SK-N-SH treated with all-trans-retinoic acid at 6 μM for 48 hours (cell line): ENCODE measurements at regions not wholly inside any gene's neighbourhood (a gene's known extent, or its start where the extent isn't known, plus 50 kb on each side); places are given as distances from the start of the nearest gene placed in this dataset.
"Not testable (repeated sequence)": the region's sequence is repeated elsewhere in the genome, so short reads cannot be mapped to it uniquely, and the experiment has no call there.

ENCODE experiments used
- ATAC-seq: fragments of 200-7000 bp; cut with Tn5 transposase; 3 replicates; pipeline ENCODE4 v1.9.1; 2020; ENCODE audit warnings: mild to moderate bottlenecking, moderate library complexity
- ARNTL ChIP-seq: fragments of 450-650 bp; formaldehyde crosslinking; IDR thresholded peaks from 2 replicates; pipeline ENCODE4 v1.5.0; 2020; ENCODE audit warnings: low read depth, mild to moderate bottlenecking, moderate library complexity, borderline replicate concordance
- BACH2 ChIP-seq: fragments of 250-450 bp; sonication (Bioruptor Pico); IDR thresholded peaks from 2 replicates; pipeline ENCODE4 v1.9.0; 2021; ENCODE audit warnings: mild to moderate bottlenecking, borderline replicate concordance
- CSDC2 ChIP-seq: fragments of 250-450 bp; sonication (Bioruptor Pico); IDR thresholded peaks from 2 replicates; pipeline ENCODE4 v1.5.0; 2020; ENCODE audit warnings: mild to moderate bottlenecking, moderate library complexity
- ESRRG ChIP-seq: fragments of 250-450 bp; sonication (Bioruptor Pico); IDR thresholded peaks from 2 replicates; pipeline ENCODE4 v1.6.1; 2021; ENCODE audit warnings: mild to moderate bottlenecking
- GLIS3 ChIP-seq: fragments of 250-450 bp; sonication (Bioruptor Pico); IDR thresholded peaks from 2 replicates; pipeline ENCODE4 v1.5.0; 2020; ENCODE audit warnings: mild to moderate bottlenecking, moderate library complexity
- OSR1 ChIP-seq: fragments of 250-450 bp; sonication (Bioruptor Pico); IDR thresholded peaks from 2 replicates; pipeline ENCODE4 v1.8.0; 2022; ENCODE audit warnings: moderate library complexity, mild to moderate bottlenecking, inconsistent platforms
- PPARA ChIP-seq: fragments of 250-450 bp; sonication (Bioruptor Pico); IDR thresholded peaks from 2 replicates; pipeline ENCODE4 v1.5.0; 2020; ENCODE audit warnings: mild to moderate bottlenecking, borderline replicate concordance
- RARB ChIP-seq: fragments of 250-450 bp; sonication (Bioruptor Pico); IDR thresholded peaks from 2 replicates; pipeline ENCODE4 v1.8.0; 2021; ENCODE audit warnings: mild to moderate bottlenecking, moderate library complexity
- SNAI2 ChIP-seq: fragments of 250-450 bp; sonication (Bioruptor Pico); IDR thresholded peaks from 2 replicates; pipeline ENCODE4 v1.5.0; 2020; ENCODE audit warnings: mild to moderate bottlenecking, moderate library complexity
- TCF4 ChIP-seq: fragments of 250-450 bp; sonication (Bioruptor Pico); IDR thresholded peaks from 2 replicates; pipeline ENCODE4 v1.8.0; 2021; ENCODE audit warnings: mild to moderate bottlenecking, moderate library complexity, borderline replicate concordance
- TOX ChIP-seq: fragments of 250-450 bp; sonication (Bioruptor Pico); IDR thresholded peaks from 2 replicates; pipeline ENCODE4 v1.8.0; 2021; ENCODE audit warnings: mild to moderate bottlenecking, moderate library complexity, borderline replicate concordance
- ZFP3 ChIP-seq: fragments of 250-450 bp; sonication (Bioruptor Pico); IDR thresholded peaks from 2 replicates; pipeline ENCODE4 v1.5.0; 2020; ENCODE audit warnings: mild to moderate bottlenecking, moderate library complexity
- ZFP30 ChIP-seq: fragments of 450-650 bp; formaldehyde crosslinking; IDR thresholded peaks from 2 replicates; pipeline ENCODE4 v1.5.0; 2022; ENCODE audit warnings: mild to moderate bottlenecking, moderate library complexity
- ZNF565 ChIP-seq: fragments of 450-650 bp; formaldehyde crosslinking; conservative IDR thresholded peaks from 2 replicates; pipeline ENCODE4 v1.5.0; 2020; ENCODE audit warnings: low read depth, mild to moderate bottlenecking, moderate library complexity
- ZNF70 ChIP-seq: fragments of 450-650 bp; formaldehyde crosslinking; IDR thresholded peaks from 2 replicates; pipeline ENCODE4 v1.5.0; 2020; ENCODE audit warnings: mild to moderate bottlenecking, moderate library complexity
- ZNF8 ChIP-seq: fragments of 450-650 bp; formaldehyde crosslinking; IDR thresholded peaks from 2 replicates; pipeline ENCODE4 v1.5.0; 2020; ENCODE audit warnings: mild to moderate bottlenecking, moderate library complexity
- TF ChIP-seq, protein P1 (sequence below): fragments of 250-450 bp; sonication (Bioruptor Pico); IDR thresholded peaks from 2 replicates; pipeline ENCODE4 v1.8.0; 2021; ENCODE audit warnings: low read depth, mild to moderate bottlenecking, moderate library complexity, borderline replicate concordance
- TF ChIP-seq, protein P2 (sequence below): fragments of 250-450 bp; sonication (Bioruptor Pico); IDR thresholded peaks from 2 replicates; pipeline ENCODE4 v1.5.0; 2020; ENCODE audit warnings: mild to moderate bottlenecking, moderate library complexity
- TF ChIP-seq, protein P3 (sequence below): fragments of 250-450 bp; sonication (Bioruptor Pico); IDR thresholded peaks from 2 replicates; pipeline ENCODE4 v1.5.1; 2021; ENCODE audit warnings: mild to moderate bottlenecking, moderate library complexity
- TF ChIP-seq, protein P4 (sequence below): fragments of 250-450 bp; sonication (Bioruptor Pico); IDR thresholded peaks from 2 replicates; pipeline ENCODE4 v1.8.0; 2020; ENCODE audit warnings: mild to moderate bottlenecking, moderate library complexity, borderline replicate concordance

DNA sequence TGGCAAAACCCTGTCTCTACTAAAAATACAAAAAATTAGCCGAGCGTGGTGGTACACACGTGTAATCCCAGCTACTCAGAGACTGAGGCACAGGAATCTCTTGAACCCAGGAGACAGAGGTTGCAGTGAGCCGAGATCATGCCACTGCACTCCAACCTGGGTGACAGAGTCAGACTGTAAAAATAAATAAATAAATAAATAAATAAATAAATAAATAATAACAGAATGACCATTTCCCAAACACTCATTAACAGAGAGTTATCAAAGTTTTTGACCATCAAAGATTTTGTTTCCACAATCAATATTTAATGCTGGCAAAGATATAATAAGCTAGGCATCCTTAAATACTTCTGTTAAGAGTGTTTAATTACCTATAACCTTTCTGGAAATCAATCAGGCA, 299.4 kb downstream of the KCTD12 start:
- ATAC-seq = no peak
- TF ChIP-seq ESRRG (no peak), SNAI2 (no peak), GLIS3 (CRISPR knock-in tag) (no peak), ARNTL (CRISPR knock-in tag) (no peak), ZNF8 (no peak), TOX (CRISPR knock-in tag) (no peak), RARB (CRISPR knock-in tag) (no peak), OSR1 (CRISPR knock-in tag) (no peak), TCF4 (CRISPR knock-in tag) (no peak), ZNF565 (CRISPR knock-in tag) (no peak)
- TF ChIP-seq, protein P1, sequence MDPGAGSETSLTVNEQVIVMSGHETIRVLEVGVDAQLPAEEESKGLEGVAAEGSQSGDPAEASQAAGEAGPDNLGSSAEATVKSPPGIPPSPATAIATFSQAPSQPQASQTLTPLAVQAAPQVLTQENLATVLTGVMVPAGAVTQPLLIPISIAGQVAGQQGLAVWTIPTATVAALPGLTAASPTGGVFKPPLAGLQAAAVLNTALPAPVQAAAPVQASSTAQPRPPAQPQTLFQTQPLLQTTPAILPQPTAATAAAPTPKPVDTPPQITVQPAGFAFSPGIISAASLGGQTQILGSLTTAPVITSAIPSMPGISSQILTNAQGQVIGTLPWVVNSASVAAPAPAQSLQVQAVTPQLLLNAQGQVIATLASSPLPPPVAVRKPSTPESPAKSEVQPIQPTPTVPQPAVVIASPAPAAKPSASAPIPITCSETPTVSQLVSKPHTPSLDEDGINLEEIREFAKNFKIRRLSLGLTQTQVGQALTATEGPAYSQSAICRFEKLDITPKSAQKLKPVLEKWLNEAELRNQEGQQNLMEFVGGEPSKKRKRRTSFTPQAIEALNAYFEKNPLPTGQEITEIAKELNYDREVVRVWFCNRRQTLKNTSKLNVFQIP (CRISPR knock-in tag) = no peak
- TF ChIP-seq, protein P2, sequence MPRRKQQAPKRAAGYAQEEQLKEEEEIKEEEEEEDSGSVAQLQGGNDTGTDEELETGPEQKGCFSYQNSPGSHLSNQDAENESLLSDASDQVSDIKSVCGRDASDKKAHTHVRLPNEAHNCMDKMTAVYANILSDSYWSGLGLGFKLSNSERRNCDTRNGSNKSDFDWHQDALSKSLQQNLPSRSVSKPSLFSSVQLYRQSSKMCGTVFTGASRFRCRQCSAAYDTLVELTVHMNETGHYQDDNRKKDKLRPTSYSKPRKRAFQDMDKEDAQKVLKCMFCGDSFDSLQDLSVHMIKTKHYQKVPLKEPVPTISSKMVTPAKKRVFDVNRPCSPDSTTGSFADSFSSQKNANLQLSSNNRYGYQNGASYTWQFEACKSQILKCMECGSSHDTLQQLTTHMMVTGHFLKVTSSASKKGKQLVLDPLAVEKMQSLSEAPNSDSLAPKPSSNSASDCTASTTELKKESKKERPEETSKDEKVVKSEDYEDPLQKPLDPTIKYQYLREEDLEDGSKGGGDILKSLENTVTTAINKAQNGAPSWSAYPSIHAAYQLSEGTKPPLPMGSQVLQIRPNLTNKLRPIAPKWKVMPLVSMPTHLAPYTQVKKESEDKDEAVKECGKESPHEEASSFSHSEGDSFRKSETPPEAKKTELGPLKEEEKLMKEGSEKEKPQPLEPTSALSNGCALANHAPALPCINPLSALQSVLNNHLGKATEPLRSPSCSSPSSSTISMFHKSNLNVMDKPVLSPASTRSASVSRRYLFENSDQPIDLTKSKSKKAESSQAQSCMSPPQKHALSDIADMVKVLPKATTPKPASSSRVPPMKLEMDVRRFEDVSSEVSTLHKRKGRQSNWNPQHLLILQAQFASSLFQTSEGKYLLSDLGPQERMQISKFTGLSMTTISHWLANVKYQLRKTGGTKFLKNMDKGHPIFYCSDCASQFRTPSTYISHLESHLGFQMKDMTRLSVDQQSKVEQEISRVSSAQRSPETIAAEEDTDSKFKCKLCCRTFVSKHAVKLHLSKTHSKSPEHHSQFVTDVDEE (CRISPR knock-in tag) = no peak
- TF ChIP-seq, protein P3, sequence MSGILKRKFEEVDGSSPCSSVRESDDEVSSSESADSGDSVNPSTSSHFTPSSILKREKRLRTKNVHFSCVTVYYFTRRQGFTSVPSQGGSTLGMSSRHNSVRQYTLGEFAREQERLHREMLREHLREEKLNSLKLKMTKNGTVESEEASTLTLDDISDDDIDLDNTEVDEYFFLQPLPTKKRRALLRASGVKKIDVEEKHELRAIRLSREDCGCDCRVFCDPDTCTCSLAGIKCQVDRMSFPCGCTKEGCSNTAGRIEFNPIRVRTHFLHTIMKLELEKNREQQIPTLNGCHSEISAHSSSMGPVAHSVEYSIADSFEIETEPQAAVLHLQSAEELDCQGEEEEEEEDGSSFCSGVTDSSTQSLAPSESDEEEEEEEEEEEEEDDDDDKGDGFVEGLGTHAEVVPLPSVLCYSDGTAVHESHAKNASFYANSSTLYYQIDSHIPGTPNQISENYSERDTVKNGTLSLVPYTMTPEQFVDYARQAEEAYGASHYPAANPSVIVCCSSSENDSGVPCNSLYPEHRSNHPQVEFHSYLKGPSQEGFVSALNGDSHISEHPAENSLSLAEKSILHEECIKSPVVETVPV (CRISPR knock-in tag) = no peak

DNA sequence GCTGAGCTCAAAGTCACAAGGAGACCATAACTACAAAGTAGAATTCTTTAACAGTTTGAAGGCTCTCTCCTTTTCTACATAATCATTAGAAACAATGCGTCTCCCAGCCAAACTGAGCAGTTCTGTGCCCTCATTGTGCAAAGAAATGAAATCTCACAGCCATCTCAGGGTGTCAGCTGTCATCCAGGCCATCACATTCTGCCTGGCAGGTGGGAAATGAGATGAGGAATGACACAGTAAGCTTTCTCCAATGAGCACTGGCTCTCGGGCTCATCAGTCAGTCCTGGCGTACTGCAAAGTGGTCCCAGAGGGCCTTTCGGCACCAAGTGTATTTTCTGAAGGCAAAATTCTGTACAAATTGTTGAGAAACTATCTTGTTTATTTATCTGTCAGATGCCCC, 306.5 kb downstream of the KCTD12 start:
- TF ChIP-seq PPARA (CRISPR knock-in tag) (no peak), SNAI2 (no peak), TOX (CRISPR knock-in tag) (no peak), ESRRG (no peak), TCF4 (CRISPR knock-in tag) (no peak), CSDC2 (CRISPR knock-in tag) (no peak), ARNTL (CRISPR knock-in tag) (no peak), ZFP30 (CRISPR knock-in tag) (no peak), BACH2 (CRISPR knock-in tag) (no peak), RARB (CRISPR knock-in tag) (no peak), OSR1 (CRISPR knock-in tag) (no peak), ZNF8 (no peak)
- TF ChIP-seq, protein P4, sequence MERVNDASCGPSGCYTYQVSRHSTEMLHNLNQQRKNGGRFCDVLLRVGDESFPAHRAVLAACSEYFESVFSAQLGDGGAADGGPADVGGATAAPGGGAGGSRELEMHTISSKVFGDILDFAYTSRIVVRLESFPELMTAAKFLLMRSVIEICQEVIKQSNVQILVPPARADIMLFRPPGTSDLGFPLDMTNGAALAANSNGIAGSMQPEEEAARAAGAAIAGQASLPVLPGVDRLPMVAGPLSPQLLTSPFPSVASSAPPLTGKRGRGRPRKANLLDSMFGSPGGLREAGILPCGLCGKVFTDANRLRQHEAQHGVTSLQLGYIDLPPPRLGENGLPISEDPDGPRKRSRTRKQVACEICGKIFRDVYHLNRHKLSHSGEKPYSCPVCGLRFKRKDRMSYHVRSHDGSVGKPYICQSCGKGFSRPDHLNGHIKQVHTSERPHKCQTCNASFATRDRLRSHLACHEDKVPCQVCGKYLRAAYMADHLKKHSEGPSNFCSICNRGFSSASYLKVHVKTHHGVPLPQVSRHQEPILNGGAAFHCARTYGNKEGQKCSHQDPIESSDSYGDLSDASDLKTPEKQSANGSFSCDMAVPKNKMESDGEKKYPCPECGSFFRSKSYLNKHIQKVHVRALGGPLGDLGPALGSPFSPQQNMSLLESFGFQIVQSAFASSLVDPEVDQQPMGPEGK (CRISPR knock-in tag) = no peak
- TF ChIP-seq, protein P3 (CRISPR knock-in tag) = no peak
- ATAC-seq = no peak

DNA sequence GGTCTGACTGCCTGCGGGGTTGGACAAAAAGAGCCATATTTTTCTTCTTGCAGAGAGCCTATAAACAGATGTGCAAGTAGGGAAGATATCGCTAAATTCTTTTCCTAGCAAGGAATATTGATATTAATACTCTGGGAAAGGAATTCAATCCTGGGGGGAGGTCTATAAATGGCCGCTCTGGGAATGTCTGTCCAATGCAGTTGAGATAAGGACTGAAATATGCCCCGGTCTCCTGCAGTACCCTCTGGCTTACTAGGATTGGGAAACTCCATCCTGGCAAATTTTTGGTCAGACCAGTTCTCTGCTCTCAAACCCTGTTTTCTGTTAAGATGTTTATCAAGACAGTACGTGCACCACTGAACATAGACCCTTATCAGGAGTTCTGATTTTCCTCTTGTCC, 310.6 kb downstream of the KCTD12 start:
- not testable (repeated sequence) for ATAC-seq

DNA sequence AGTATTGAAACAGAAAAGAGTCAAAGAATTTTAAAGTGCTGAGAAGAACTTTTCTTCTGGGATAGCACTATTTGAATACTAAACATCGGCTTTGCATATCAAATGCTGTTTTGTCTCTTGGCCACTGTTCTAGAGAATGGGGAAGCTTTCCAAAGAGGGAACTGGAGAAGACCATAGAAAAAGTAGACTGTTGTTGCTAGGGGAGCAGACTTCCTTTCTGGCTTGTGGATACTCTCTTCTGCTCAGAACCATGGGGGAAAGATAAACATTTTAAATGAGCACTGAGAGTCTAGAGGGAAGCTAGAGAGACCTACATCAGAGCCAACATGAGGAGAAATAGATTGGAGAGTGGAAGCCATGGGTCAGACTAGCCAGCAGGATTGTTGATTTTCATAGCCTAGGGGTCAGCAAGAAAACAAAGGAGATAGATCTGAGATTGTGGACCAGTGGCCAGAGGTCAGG, 315.7 kb downstream of the KCTD12 start:
- no peak for ATAC-seq
- TF ChIP-seq ZFP3 (CRISPR knock-in tag) (no peak), ZNF565 (CRISPR knock-in tag) (no peak), CSDC2 (CRISPR knock-in tag) (no peak), GLIS3 (CRISPR knock-in tag) (no peak), BACH2 (CRISPR knock-in tag) (no peak), ARNTL (CRISPR knock-in tag) (no peak), SNAI2 (no peak), ZNF70 (CRISPR knock-in tag) (no peak), TOX (CRISPR knock-in tag) (no peak), ESRRG (no peak), ZNF8 (no peak), PPARA (CRISPR knock-in tag) (no peak)
- TF ChIP-seq, protein P2 (CRISPR knock-in tag) = no peak
- TF ChIP-seq, protein P3 (CRISPR knock-in tag) = no peak
